ENCODE measurements at regions not wholly inside any gene's neighbourhood (a gene's known extent, or its start where the extent isn't known, plus 50 kb on each side); places are given as distances from the start of the nearest gene placed in this dataset.

DNA sequence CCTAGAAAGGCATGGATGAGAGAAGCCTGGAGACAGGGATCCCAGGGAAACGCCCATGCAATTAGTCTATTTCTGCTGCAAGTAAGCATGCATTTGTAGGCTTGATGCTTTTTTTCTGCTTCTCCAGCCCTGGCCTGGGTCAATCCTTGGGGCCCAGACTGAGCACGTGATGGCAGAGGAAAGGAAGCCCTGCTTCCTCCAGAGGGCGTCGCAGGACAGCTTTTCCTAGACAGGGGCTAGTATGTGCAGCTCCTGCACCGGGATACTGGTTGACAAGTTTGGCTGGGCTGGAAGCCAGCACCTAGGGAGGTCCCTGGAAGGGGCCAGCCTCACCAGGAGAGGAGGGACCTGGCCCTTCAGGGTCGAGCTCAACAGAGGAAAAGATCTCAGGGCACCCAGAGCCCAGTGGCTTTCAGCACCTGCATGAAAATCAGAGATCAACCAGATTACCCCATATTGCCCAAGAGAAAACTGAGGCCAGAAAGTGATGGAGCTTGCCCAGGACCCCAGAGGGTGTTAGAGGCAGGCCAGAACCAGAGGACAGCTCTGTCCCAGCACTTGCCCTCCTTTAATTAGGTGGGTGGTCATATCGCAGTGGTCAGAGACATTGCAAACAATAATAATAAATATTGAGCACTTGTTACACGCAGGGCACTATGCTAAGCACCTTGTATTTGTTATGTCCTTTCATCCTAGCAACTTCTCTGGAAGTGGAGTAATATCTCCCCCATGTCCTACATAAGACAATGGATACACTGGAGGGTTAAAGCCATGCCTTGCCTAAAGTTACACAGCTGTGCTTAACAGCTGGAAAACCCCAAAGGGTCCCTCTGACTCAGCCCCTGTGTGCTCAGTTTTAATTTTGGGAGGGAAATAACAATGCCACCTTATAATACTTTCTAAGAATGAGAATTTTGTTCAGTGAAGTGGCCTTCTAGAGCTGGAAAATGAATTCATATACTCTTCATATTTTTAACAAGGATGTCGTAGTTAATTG is 67.1 kb downstream of the KLF4 start:
- TF ChIP-seq, protein P1, sequence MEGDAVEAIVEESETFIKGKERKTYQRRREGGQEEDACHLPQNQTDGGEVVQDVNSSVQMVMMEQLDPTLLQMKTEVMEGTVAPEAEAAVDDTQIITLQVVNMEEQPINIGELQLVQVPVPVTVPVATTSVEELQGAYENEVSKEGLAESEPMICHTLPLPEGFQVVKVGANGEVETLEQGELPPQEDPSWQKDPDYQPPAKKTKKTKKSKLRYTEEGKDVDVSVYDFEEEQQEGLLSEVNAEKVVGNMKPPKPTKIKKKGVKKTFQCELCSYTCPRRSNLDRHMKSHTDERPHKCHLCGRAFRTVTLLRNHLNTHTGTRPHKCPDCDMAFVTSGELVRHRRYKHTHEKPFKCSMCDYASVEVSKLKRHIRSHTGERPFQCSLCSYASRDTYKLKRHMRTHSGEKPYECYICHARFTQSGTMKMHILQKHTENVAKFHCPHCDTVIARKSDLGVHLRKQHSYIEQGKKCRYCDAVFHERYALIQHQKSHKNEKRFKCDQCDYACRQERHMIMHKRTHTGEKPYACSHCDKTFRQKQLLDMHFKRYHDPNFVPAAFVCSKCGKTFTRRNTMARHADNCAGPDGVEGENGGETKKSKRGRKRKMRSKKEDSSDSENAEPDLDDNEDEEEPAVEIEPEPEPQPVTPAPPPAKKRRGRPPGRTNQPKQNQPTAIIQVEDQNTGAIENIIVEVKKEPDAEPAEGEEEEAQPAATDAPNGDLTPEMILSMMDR (IDR thresholded peaks at IDR 0.05) = peak; percentile 76
- no peak overlapping the region for H3K4me3 ChIP-seq
- DNase-seq = peak; percentile 80
- no peaks in the 10 kb centered on the region for H3K36me3 ChIP-seq
- intact Hi-C loops (cut with DNase I) = no loop called here
- ATAC-seq = peak; percentile 76 to 82
- H3K27ac ChIP-seq = no peak overlapping the region
- H3K27me3 ChIP-seq (ENCODE audit: low read depth) = no peaks in the 10 kb centered on the region
- H3K4me1 ChIP-seq = peaks cover 14% of the 10 kb centered on the region
- H3K9me3 ChIP-seq = no peaks in the 10 kb centered on the region

DNA sequence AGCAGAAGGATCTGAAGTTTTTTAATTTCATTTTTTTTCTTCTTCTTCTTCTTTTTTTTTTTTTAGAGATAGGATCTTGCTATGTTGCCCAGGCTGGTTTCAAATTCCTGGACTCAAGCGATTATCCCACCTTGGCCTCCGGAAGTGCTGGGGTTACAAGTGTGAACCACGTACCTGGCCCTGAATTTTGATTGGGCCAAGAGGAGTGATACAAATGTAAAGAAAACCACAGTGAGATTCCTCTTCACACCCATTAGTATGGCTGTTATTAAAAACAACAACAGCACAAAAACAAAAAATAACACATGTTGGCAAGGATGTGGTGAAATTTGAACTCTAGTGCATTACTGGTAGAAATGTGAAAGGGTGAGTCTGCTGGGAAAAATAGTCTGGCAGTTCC is 79.1 kb downstream of the KLF4 start:
- no peak overlapping the region for H3K27ac ChIP-seq
- intact Hi-C loops (cut with DNase I) = no loop called here
- H3K9me3 ChIP-seq = no peaks in the 10 kb centered on the region
- H3K36me3 ChIP-seq = no peaks in the 10 kb centered on the region
- no peak for DNase-seq
- H3K4me3 ChIP-seq = no peak overlapping the region
- no peaks in the 10 kb centered on the region for H3K4me1 ChIP-seq
- no peak for ATAC-seq
- TF ChIP-seq, protein P1 (IDR thresholded peaks at IDR 0.05) = no peak
- H3K27me3 ChIP-seq (ENCODE audit: low read depth) = no peaks in the 10 kb centered on the region

DNA sequence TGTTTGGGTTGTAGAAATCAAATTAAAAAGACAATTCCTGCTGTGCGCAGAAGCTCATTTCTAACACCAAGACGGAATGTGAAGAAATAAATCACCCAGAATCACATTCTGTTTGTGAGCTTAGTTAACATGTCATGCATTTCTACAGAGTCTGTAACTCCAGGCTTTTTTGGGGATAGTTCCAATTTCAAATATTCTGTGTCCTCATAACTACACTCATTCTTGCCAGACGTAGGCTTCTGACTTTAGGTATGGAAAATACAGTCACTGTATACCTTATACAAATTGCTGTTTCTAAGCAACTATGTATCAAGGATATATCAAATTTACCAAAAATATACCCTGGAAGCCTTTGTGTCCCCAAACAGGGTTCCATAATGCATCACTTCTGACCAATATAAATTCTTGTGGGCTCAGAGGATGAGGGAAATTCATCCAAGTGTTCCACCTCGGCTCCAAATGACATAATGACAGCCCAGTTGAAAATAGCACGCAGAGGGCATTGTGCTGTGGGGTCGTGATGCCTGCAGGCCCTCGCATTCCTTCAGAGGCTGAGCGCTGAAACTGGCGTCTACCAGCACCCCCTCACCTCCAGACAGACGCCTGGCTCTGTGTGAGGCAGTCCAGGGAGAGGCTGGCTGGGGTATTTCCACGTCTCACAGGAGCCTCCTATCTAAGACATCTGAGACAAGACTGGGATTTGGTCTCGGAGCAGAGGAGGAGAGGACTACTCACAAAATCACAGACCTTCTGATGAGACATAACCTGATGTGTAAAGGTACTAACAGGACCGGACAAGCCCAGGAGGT is 79.8 kb downstream of the KLF4 start:
- Histone ChIP-seq H3K27me3 (ENCODE audit: low read depth) (no peaks in the 10 kb centered on the region), H3K4me1 (no peaks in the 10 kb centered on the region), H3K36me3 (no peaks in the 10 kb centered on the region), H3K27ac (no peak overlapping the region), H3K9me3 (no peaks in the 10 kb centered on the region), H3K4me3 (no peak overlapping the region)
- no peak for DNase-seq
- intact Hi-C loops (cut with DNase I) = no loop called here
- TF ChIP-seq, protein P1 (IDR thresholded peaks at IDR 0.05) = no peak
- ATAC-seq = no peak

DNA sequence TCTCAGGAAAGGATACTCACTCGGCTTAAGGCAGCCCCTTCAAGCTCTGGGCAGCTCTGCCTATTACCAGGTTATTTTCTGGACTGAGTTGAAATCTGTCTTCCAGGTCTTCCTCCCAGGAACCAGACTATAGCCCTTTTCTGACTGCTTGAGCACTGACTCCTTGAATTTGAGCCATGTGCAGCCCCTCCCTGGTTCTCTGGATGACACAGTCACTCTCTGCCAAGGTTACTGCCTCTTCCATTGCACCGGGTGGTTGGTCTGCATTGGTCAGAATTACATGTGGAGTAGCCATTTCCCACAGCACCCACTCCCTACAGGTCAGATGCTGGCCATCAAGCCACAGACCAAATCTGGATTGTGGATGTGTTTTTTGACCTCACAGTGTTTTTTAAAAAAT is 81.9 kb downstream of the KLF4 start:
- TF ChIP-seq, protein P1 (IDR thresholded peaks at IDR 0.05) = no peak
- no peak for ATAC-seq
- H3K27me3 ChIP-seq (ENCODE audit: low read depth) = no peaks in the 10 kb centered on the region
- intact Hi-C loops (cut with DNase I) = no loop called here
- DNase-seq = no peak
- H3K9me3 ChIP-seq = no peaks in the 10 kb centered on the region
- H3K27ac ChIP-seq = no peak overlapping the region
- no peaks in the 10 kb centered on the region for H3K4me1 ChIP-seq
- no peaks in the 10 kb centered on the region for H3K36me3 ChIP-seq
- no peak overlapping the region for H3K4me3 ChIP-seq

DNA sequence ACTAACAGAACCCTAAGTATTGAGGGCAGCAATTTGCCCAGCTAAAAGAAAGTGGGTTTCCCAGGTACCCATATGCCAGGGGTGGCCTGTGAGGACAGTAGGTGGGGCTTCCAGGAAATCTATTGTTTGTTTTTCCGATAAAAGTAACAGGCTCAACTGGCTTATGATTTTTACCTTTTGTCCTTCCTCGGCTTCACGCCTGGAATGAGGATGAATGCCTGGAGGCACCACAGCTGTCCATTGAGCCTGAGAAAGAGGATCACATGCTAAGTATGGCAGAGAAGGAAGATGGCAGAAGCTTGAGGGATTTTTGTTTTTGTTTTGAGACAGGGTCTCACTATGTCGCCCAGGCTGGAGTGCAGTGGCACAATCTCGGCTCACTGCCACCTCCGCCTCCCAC is 84.1 kb downstream of the KLF4 start:
- no peaks in the 10 kb centered on the region for H3K4me1 ChIP-seq
- H3K9me3 ChIP-seq = no peaks in the 10 kb centered on the region
- no peaks in the 10 kb centered on the region for H3K27me3 ChIP-seq (ENCODE audit: low read depth)
- H3K4me3 ChIP-seq = no peak overlapping the region
- DNase-seq (no peak), ATAC-seq (no peak)
- H3K36me3 ChIP-seq = no peaks in the 10 kb centered on the region
- no peak overlapping the region for H3K27ac ChIP-seq
- intact Hi-C loops (cut with DNase I) = no loop called here
- TF ChIP-seq, protein P1 (IDR thresholded peaks at IDR 0.05) = no peak
